GM19468 (cell line): ENCODE measurements at regions not wholly inside any gene's neighbourhood (a gene's known extent, or its start where the extent isn't known, plus 50 kb on each side); places are given as distances from the start of the nearest gene placed in this dataset.
"Not testable (repeated sequence)": the region's sequence is repeated elsewhere in the genome, so short reads cannot be mapped to it uniquely, and the experiment has no call there.

ENCODE experiments used
- ATAC-seq: cut with Tn5 transposase; IDR thresholded peaks from one replicate; pipeline ENCODE4 v1.9.1; 2021; ENCODE audit warnings: mild to moderate bottlenecking, moderate library complexity, moderate number of reproducible peaks; ENCODE audit not compliant: unreplicated experiment; ENCODE audit errors: extremely low read depth

- ATAC-seq = not testable (repeated sequence)
Measured at GRCh38 chr17:20895426-20895825, 147.4 kb downstream of the USP22 start.

GRCh38 chr17:20896153-20896649 is 146.6 kb downstream of the USP22 start:
- no peak for ATAC-seq

GRCh38 chr17:20898726-20899125 is 144.1 kb downstream of the USP22 start:
- ATAC-seq = not testable (repeated sequence)

GRCh38 chr17:20902496-20902895 is 140.3 kb downstream of the USP22 start:
- not testable (repeated sequence) for ATAC-seq

- ATAC-seq = not testable (repeated sequence)
Measured at GRCh38 chr17:20903549-20903948, 139.3 kb downstream of the USP22 start.

GRCh38 chr17:20908313-20909267 is 134.2 kb downstream of the USP22 start:
- ATAC-seq = peak; percentile 49

GRCh38 chr17:20914658-20915057 is 128.2 kb downstream of the USP22 start:
- ATAC-seq = no peak

- no peak for ATAC-seq
Measured at GRCh38 chr17:20916383-20916782, 126.4 kb downstream of the USP22 start.

GRCh38 chr17:20917610-20918306 is 125.1 kb downstream of the USP22 start:
- ATAC-seq = not testable (repeated sequence)

GRCh38 chr17:20920095-20920814 is 122.6 kb downstream of the USP22 start:
- no peak for ATAC-seq

GRCh38 chr17:20920815-20921199 is 122.0 kb downstream of the USP22 start:
- ATAC-seq = no peak

- ATAC-seq = no peak
Measured at GRCh38 chr17:20922128-20922670, 120.6 kb downstream of the USP22 start.

GRCh38 chr17:20924306-20924705 is 118.5 kb downstream of the USP22 start:
- ATAC-seq = no peak

GRCh38 chr17:20925091-20925490 is 117.7 kb downstream of the USP22 start:
- ATAC-seq = no peak

GRCh38 chr17:20925954-20926353 is 116.9 kb downstream of the USP22 start:
- ATAC-seq = no peak

- no peak for ATAC-seq
Measured at GRCh38 chr17:20926532-20926931, 116.3 kb downstream of the USP22 start.

- no peak for ATAC-seq
Measured at GRCh38 chr17:20927308-20927977, 115.4 kb downstream of the USP22 start.

GRCh38 chr17:20929334-20929733 is 113.5 kb downstream of the USP22 start:
- no peak for ATAC-seq

- ATAC-seq = no peak
Measured at GRCh38 chr17:20930081-20930760, 112.6 kb downstream of the USP22 start.
